ENCODE measurements at regions not wholly inside any gene's neighbourhood (a gene's known extent, or its start where the extent isn't known, plus 50 kb on each side); places are given as distances from the start of the nearest gene placed in this dataset.

DNA sequence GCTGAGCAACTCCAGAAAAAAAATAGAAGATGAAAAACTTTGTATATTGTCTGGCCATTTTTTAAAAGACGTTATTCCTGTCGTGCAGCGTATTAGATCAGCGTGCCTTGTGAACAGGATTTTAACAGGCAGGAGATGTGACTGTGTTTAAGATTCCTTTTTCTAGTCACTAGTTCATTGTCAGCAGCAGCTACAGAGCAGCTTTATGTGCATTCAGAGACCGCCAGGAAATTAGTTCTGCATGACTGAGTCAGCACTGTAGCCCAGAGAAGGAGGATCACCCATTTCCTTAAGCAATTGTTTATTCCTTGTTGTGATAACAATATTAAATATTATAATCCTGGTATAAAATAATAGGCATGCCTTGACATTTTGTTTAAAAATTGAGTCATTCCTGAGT, 75.4 kb upstream of the ADGRB3 start:
- TF ChIP-seq, protein P1, sequence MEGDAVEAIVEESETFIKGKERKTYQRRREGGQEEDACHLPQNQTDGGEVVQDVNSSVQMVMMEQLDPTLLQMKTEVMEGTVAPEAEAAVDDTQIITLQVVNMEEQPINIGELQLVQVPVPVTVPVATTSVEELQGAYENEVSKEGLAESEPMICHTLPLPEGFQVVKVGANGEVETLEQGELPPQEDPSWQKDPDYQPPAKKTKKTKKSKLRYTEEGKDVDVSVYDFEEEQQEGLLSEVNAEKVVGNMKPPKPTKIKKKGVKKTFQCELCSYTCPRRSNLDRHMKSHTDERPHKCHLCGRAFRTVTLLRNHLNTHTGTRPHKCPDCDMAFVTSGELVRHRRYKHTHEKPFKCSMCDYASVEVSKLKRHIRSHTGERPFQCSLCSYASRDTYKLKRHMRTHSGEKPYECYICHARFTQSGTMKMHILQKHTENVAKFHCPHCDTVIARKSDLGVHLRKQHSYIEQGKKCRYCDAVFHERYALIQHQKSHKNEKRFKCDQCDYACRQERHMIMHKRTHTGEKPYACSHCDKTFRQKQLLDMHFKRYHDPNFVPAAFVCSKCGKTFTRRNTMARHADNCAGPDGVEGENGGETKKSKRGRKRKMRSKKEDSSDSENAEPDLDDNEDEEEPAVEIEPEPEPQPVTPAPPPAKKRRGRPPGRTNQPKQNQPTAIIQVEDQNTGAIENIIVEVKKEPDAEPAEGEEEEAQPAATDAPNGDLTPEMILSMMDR (IDR thresholded peaks at IDR 0.05; ENCODE audit: low read depth, low read length) = no peak
- TF ChIP-seq EZH2phosphoT487 (IDR thresholded peaks at IDR 0.05; ENCODE audit: low read depth) = no peak
